ENCODE measurements at regions not wholly inside any gene's neighbourhood (a gene's known extent, or its start where the extent isn't known, plus 50 kb on each side); places are given as distances from the start of the nearest gene placed in this dataset.

DNA sequence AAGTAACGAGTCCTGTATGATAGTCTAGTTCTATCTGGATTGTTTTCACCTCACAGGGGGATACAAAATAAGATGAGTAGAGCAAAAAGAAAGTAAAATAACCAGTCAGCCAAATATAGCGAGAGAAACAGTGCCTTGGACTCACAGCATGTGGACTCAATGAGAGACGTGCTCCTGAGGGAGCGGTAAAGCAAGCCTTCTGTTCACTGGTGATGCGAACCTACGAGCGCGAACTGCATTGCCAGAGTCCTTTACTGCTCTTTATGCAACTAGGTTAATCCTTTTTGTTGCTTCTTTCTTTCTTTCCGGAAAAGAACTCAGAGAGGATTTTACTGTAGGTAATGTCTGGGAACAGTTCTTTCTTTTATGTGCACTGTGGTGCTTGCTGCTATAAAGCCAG is 132.7 kb downstream of the ANXA1 start:
- no peak for TF ChIP-seq EZH2 (IDR thresholded peaks at IDR 0.05; ENCODE audit: borderline replicate concordance, low read depth, low read length, severe bottlenecking)
- TF ChIP-seq, protein P1, sequence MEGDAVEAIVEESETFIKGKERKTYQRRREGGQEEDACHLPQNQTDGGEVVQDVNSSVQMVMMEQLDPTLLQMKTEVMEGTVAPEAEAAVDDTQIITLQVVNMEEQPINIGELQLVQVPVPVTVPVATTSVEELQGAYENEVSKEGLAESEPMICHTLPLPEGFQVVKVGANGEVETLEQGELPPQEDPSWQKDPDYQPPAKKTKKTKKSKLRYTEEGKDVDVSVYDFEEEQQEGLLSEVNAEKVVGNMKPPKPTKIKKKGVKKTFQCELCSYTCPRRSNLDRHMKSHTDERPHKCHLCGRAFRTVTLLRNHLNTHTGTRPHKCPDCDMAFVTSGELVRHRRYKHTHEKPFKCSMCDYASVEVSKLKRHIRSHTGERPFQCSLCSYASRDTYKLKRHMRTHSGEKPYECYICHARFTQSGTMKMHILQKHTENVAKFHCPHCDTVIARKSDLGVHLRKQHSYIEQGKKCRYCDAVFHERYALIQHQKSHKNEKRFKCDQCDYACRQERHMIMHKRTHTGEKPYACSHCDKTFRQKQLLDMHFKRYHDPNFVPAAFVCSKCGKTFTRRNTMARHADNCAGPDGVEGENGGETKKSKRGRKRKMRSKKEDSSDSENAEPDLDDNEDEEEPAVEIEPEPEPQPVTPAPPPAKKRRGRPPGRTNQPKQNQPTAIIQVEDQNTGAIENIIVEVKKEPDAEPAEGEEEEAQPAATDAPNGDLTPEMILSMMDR (IDR thresholded peaks at IDR 0.05; ENCODE audit: extremely low read depth in 1 of 2, insufficient read depth in 1 of 2, low read depth in 1 of 2, low read length in 2 of 2) = no peak

Measured in endothelial cell of umbilical vein (primary cell).